Stimulated activated naive B cell treated with anti-CD40 and anti-IgM and Interleukin-4, amounts not matched to agents 10 μg/mL and 1 μg/mL and 100 μg/mL, for 72 hours (primary cell): ENCODE measurements at regions not wholly inside any gene's neighbourhood (a gene's known extent, or its start where the extent isn't known, plus 50 kb on each side); places are given as distances from the start of the nearest gene placed in this dataset.
"Not testable (repeated sequence)": the region's sequence is repeated elsewhere in the genome, so short reads cannot be mapped to it uniquely, and the experiment has no call there.

Experiments
- ATAC-seq, 2 donors: fragments of 150-1000 bp; cut with Tn5 transposase; replicated peaks; 2 replicates each; pipeline ENCODE4 v1.10.0; 2021; ENCODE audit warnings: moderate library complexity in 1 of 2
- DNase-seq: peaks from one replicate; pipeline ENCODE4 v3.0.0; 2021
- H3K27ac Mint-ChIP-seq: one replicate; pipeline ENCODE4 v1.8.0; 2022; ENCODE audit warnings: mild to moderate bottlenecking, mixed read lengths
- H3K27me3 Mint-ChIP-seq, 2 donors: one replicate each; pipeline ENCODE4 v1.8.0; 2022; ENCODE audit warnings: mixed read lengths in 2 of 2
- H3K36me3 Mint-ChIP-seq, 2 donors: one replicate each; pipeline ENCODE4 v1.8.0; 2022; ENCODE audit warnings: mixed read lengths in 2 of 2, mild to moderate bottlenecking in 1 of 2
- H3K4me1 Mint-ChIP-seq, 2 donors: one replicate each; pipeline ENCODE4 v1.8.0; 2022; ENCODE audit warnings: mixed read lengths in 2 of 2, mild to moderate bottlenecking in 1 of 2
- H3K4me3 Mint-ChIP-seq, 2 donors: one replicate each; pipeline ENCODE4 v1.8.0; 2022; ENCODE audit warnings: mild to moderate bottlenecking in 2 of 2, mixed read lengths in 2 of 2, moderate library complexity in 1 of 2
- H3K9me3 Mint-ChIP-seq, 2 donors: one replicate each; pipeline ENCODE4 v1.8.0; 2022; ENCODE audit warnings: mixed read lengths in 2 of 2, mild to moderate bottlenecking in 1 of 2

GRCh38 chr1:190906206-190906725 is 428.6 kb upstream of the BRINP3 start:
- no peak for DNase-seq
- Mint-ChIP-seq H3K9me3 (peaks cover 0 to under 1% of the 10 kb centered on the region in 2 donors), H3K36me3 (no peaks in the 10 kb centered on the region), H3K4me1 (no peaks in the 10 kb centered on the region), H3K27ac (no peak overlapping the region), H3K27me3 (no peaks in the 10 kb centered on the region), H3K4me3 (no peak overlapping the region)
- ATAC-seq, result no peak

- ATAC-seq (no peak), DNase-seq (no peak)
- Mint-ChIP-seq H3K9me3 (peaks cover 0 to 2% of the 10 kb centered on the region in 2 donors), H3K4me1 (no peaks in the 10 kb centered on the region), H3K36me3 (no peaks in the 10 kb centered on the region), H3K27me3 (no peaks in the 10 kb centered on the region), H3K27ac (no peak overlapping the region), H3K4me3 (no peak overlapping the region)
These were observed 430.6 kb upstream of the BRINP3 start for GRCh38 chr1:190908246-190908645.

- Mint-ChIP-seq H3K4me1 (no peaks in the 10 kb centered on the region), H3K27me3 (no peaks in the 10 kb centered on the region), H3K36me3 (no peaks in the 10 kb centered on the region), H3K9me3 (peaks cover 0 to 2% of the 10 kb centered on the region in 2 donors), H3K27ac (no peak overlapping the region), H3K4me3 (no peak overlapping the region)
- ATAC-seq (no peak), DNase-seq (no peak)
These were observed 431.0 kb upstream of the BRINP3 start for GRCh38 chr1:190908691-190909090.

DNA sequence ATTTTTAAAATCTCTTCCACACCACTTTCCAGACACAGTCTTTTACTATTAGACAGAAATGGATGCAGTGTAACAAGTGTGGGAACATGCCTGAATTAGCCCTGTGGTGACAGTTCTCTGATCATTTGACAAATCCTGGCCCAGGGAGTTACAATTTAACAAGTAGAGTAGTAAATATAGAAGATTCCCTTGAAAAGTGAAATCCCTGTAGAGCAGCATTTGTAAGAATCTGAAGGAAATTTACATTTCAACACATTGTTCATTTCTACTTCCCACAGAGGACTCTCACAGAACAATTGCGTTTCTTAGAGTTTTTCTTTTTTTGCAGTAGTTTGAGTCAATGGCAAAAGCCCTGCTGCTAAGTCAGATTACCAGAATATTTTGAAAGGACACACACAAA is 458.3 kb upstream of the BRINP3 start:
- Mint-ChIP-seq H3K27me3 (no peaks in the 10 kb centered on the region), H3K4me3 (no peak overlapping the region), H3K36me3 (no peaks in the 10 kb centered on the region), H3K9me3 (peaks cover 0 to 2% of the 10 kb centered on the region in 2 donors), H3K27ac (no peak overlapping the region), H3K4me1 (no peaks in the 10 kb centered on the region)
- DNase-seq (no peak), ATAC-seq (no peak)

DNA sequence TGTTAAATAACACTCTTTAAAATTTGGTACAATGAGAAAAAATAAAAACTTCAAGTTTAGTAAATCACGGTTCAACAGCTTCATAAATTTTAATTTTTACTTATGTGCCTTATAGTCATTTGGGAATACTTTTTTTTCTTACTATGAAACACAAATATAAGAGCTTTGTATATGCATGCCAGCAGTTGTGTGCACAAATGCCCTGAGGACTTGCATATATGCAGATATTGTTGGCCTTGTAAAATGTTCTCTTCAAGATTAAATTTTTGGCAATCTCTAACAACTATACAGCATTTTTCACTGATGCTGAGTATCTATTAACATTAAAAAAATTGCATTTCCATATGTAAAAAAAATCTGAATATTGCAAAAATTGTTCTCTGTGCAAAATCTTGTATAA is 458.7 kb upstream of the BRINP3 start:
- Mint-ChIP-seq H3K4me1 (no peaks in the 10 kb centered on the region), H3K27me3 (no peaks in the 10 kb centered on the region), H3K4me3 (no peak overlapping the region), H3K27ac (no peak overlapping the region), H3K9me3 (peaks cover 0 to 2% of the 10 kb centered on the region in 2 donors), H3K36me3 (no peaks in the 10 kb centered on the region)
- DNase-seq (no peak), ATAC-seq (no peak)

- DNase-seq (no peak), ATAC-seq (no peak)
- Mint-ChIP-seq H3K27ac (no peak overlapping the region), H3K4me3 (no peak overlapping the region), H3K36me3 (no peaks in the 10 kb centered on the region), H3K27me3 (no peaks in the 10 kb centered on the region), H3K4me1 (no peaks in the 10 kb centered on the region), H3K9me3 (peaks cover 0 to 1% of the 10 kb centered on the region in 2 donors)
These were observed 463.3 kb upstream of the BRINP3 start for GRCh38 chr1:190940951-190941350.

GRCh38 chr1:190942475-190942874 is 464.8 kb upstream of the BRINP3 start:
- no peak for DNase-seq
- peaks cover 0 to 5% of the 10 kb centered on the region in 2 donors for H3K9me3 Mint-ChIP-seq
- H3K36me3 Mint-ChIP-seq, result no peaks in the 10 kb centered on the region
- no peaks in the 10 kb centered on the region for H3K27me3 Mint-ChIP-seq
- H3K4me3 Mint-ChIP-seq, result no peak overlapping the region
- H3K4me1 Mint-ChIP-seq, result no peaks in the 10 kb centered on the region
- no peak overlapping the region for H3K27ac Mint-ChIP-seq
- ATAC-seq, result no peak

DNA sequence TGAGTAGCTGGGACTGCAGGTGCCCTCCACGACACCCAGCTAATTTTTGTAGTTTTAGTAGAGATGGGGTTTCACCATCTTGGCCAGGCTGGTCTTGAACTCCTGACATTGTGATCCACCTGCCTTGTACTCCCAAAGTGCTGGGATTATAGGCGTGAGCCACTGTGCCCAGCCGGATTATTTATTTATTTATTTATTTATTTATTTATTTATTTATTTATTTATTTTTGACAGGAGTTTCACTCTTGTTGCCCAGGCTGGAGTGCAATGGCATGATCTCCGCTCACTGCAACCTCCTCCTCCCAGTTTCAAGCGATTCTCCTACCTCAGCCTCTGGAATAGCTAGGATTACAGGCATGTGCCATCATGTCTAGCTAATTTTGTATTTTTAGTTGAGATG is 466.1 kb upstream of the BRINP3 start:
- not testable (repeated sequence) for H3K9me3 Mint-ChIP-seq, H3K4me1 Mint-ChIP-seq, H3K36me3 Mint-ChIP-seq, H3K27me3 Mint-ChIP-seq, H3K4me3 Mint-ChIP-seq, DNase-seq, H3K27ac Mint-ChIP-seq, ATAC-seq

DNA sequence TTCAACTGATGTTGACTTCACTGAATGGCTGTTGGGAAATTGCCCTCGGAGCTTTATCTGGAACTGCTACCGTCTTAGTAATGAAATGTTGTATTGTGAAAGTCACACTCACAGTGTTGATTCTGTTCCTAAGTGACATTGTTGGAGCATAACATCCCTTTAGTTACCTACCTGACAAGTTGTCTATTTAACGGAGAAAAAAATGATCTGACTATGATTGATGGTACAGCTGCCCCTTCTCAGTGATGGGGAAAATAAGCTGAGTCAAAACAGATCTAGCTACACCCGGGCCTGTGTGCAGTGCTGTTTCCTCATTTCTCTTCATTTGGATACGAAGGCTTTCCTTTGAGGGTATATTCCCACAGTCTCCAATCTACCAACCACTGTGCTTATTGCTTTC is 472.3 kb upstream of the BRINP3 start:
- H3K4me3 Mint-ChIP-seq, result no peak overlapping the region
- DNase-seq, result no peak
- no peaks in the 10 kb centered on the region for H3K4me1 Mint-ChIP-seq
- ATAC-seq, result no peak
- H3K9me3 Mint-ChIP-seq, result peaks cover 0 to 6% of the 10 kb centered on the region in 2 donors
- H3K27ac Mint-ChIP-seq, result no peak overlapping the region
- no peaks in the 10 kb centered on the region for H3K27me3 Mint-ChIP-seq
- no peaks in the 10 kb centered on the region for H3K36me3 Mint-ChIP-seq

GRCh38 chr1:190957565-190957964 is 479.9 kb upstream of the BRINP3 start:
- H3K4me3 Mint-ChIP-seq, result no peak overlapping the region
- H3K4me1 Mint-ChIP-seq, result no peaks in the 10 kb centered on the region
- H3K9me3 Mint-ChIP-seq, result peaks cover 0 to 5% of the 10 kb centered on the region in 2 donors
- no peaks in the 10 kb centered on the region for H3K27me3 Mint-ChIP-seq
- no peak for ATAC-seq
- H3K36me3 Mint-ChIP-seq, result no peaks in the 10 kb centered on the region
- H3K27ac Mint-ChIP-seq, result no peak overlapping the region
- DNase-seq, result no peak

DNA sequence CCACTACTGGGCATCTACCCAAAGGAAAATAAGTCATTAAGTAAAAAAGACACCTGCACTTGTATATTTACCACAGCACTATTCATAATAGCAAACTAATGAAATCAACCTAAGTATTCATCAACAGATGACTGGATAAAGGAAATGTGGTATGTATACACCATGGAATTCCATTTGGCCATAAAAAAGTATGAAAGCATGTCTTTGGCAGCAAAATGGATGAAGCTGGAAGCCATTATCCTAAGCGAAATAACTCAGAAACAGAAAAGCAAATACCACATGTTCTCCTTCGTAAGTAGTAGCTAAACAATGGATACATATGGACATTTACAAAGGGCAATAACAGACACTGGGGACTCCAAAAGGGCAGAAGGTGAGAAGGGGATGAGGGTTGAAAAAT is 485.7 kb upstream of the BRINP3 start:
- H3K36me3 Mint-ChIP-seq, result no peaks in the 10 kb centered on the region
- no peaks in the 10 kb centered on the region for H3K4me1 Mint-ChIP-seq
- peaks cover 0 to 4% of the 10 kb centered on the region in 2 donors for H3K9me3 Mint-ChIP-seq
- H3K4me3 Mint-ChIP-seq, result no peak overlapping the region
- DNase-seq (no peak), ATAC-seq (no peak)
- H3K27ac Mint-ChIP-seq, result no peak overlapping the region
- no peaks in the 10 kb centered on the region for H3K27me3 Mint-ChIP-seq

DNA sequence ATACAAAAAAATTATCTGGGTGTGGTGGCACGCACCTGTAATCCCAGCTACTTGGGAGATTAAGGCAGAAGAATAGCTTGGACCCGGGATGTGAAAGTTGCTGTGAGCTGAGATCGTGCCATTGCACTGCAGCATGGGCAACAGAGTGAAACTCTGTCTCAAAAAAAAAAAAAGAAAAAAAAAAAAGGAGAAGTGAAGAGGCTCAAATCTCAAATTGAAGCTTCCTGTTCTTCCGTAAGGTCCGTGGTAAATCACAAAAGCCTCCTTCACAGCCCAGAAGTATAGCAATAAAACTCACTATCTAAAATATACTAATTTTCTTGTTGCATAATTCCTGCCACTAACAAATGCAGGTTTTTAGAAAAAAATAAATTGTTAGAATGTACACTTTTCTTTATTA is 498.2 kb upstream of the BRINP3 start:
- no peak overlapping the region for H3K27ac Mint-ChIP-seq
- H3K36me3 Mint-ChIP-seq, result no peaks in the 10 kb centered on the region
- peaks cover 0 to 2% of the 10 kb centered on the region in 2 donors for H3K9me3 Mint-ChIP-seq
- H3K4me1 Mint-ChIP-seq, result no peaks in the 10 kb centered on the region
- ATAC-seq (no peak), DNase-seq (no peak)
- no peak overlapping the region for H3K4me3 Mint-ChIP-seq
- no peaks in the 10 kb centered on the region for H3K27me3 Mint-ChIP-seq

DNA sequence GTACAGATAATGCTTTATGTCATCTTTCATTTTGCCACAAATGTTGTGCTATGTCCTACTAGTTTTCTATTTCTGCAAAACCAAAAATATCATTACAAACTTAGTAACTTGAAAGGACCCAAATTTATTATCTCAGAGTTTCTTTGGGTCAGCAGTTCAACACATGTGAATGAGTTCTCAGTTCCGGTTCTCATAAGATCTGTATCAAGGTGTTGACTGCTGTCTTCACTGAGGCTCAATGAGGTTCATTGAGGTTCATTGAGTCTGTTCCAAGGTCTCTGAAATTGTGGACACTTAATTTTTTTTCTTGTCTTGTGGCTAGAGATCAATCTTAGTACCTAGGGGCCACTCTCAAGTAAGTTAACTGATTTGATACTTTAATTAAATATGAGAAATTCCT is 525.1 kb upstream of the BRINP3 start:
- Mint-ChIP-seq H3K27ac (no peak overlapping the region), H3K4me1 (no peaks in the 10 kb centered on the region), H3K27me3 (no peaks in the 10 kb centered on the region), H3K4me3 (no peak overlapping the region), H3K36me3 (no peaks in the 10 kb centered on the region), H3K9me3 (peaks cover 6 to 11% of the 10 kb centered on the region in 2 donors)
- ATAC-seq (no peak), DNase-seq (no peak)

DNA sequence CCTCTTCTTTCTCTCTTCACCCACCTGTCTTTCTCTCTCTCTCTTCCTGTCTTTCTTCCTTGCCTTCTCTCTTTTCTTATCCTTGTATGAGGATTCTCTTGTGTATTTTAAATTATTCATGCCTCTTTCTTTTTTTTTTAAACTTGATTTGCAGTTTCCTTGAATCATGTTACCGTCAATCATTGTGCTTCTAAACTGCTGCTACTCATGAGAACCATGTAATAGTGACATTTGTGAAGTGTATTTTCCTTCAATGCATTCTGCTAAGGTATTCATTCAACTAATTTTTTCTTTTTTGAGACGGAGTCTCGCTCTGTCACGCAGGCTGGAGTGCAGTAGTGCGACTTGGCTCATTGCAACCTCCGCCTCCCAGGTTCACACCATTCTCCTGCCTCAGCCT is 539.1 kb upstream of the BRINP3 start:
- ATAC-seq (no peak), DNase-seq (no peak)
- H3K4me1 Mint-ChIP-seq, result no peaks in the 10 kb centered on the region
- no peaks in the 10 kb centered on the region for H3K9me3 Mint-ChIP-seq
- no peaks in the 10 kb centered on the region for H3K36me3 Mint-ChIP-seq
- no peak overlapping the region for H3K4me3 Mint-ChIP-seq
- no peak overlapping the region for H3K27ac Mint-ChIP-seq
- H3K27me3 Mint-ChIP-seq, result no peaks in the 10 kb centered on the region

DNA sequence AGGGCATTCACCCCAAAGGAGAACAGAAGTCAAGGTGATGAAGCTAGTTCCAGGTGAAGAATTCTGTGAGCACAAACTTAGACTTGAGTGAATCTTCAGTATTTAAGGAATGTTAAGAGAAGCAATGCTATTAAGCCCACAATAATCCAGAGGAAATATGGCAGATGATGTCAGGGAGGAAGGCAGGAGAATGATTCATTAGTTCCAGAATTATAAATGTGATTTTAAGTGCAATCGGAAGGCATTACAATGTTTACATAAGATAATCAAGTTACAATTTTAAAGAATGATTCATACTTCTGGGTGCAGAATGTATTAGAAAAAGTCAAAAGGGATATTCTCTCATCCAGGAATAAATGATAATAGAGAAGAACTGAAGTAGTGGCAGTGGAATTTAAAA is 545.2 kb upstream of the BRINP3 start:
- Mint-ChIP-seq H3K27ac (no peak overlapping the region), H3K4me1 (no peaks in the 10 kb centered on the region), H3K9me3 (peaks cover 4 to 8% of the 10 kb centered on the region in 2 donors), H3K27me3 (no peaks in the 10 kb centered on the region), H3K36me3 (no peaks in the 10 kb centered on the region), H3K4me3 (no peak overlapping the region)
- DNase-seq, result no peak
- ATAC-seq, result no peak
